IMR-90 (cell line): ENCODE measurements at regions not wholly inside any gene's neighbourhood (a gene's known extent, or its start where the extent isn't known, plus 50 kb on each side); places are given as distances from the start of the nearest gene placed in this dataset.

Source experiments
- ATAC-seq: fragments of 200-7000 bp; cut with Tn5 transposase; 2 replicates; pipeline ENCODE4 v1.9.1; 2020; ENCODE audit warnings: low read depth, mild to moderate bottlenecking, moderate library complexity
- BruUV-seq: library from RNA; stranded (reverse); fragments of 400-500 nt; replicated peaks from 2 replicates; lab custom pipeline; 2021; lab: Mats Ljungman, UMichigan
- CTCF ChIA-PET: fragments of 300-600 bp; formaldehyde crosslinking; extraction: SDS; loops from one replicate; lab custom pipeline; 2021; ENCODE audit warnings: antibody characterized with exemption; lab: Yijun Ruan, JAX
- POLR2A ChIA-PET: fragments of 300-600 bp; sonication (Branson Sonifier 250); formaldehyde crosslinking; loops from one replicate; lab custom pipeline; 2022; ENCODE audit warnings: antibody characterized with exemption; ENCODE audit not compliant: unreplicated experiment; lab: Charles Lee
- DNase-seq: peaks from one replicate; pipeline ENCODE4 v3.0.0; 2013
- H2AFZ ChIP-seq: replicated peaks from 2 replicates; pipeline ENCODE3; 2013; ENCODE audit warnings: low read length, mild to moderate bottlenecking; ENCODE audit not compliant: poor library complexity
- H2AK5ac ChIP-seq: 2 replicates; pipeline ENCODE4 v1.6.1; 2013; ENCODE audit warnings: low read depth, low read length, inconsistent platforms
- H2AK9ac ChIP-seq: replicated peaks from 2 replicates; pipeline ENCODE3; 2013; ENCODE audit warnings: mild to moderate bottlenecking, low read depth, low read length, moderate library complexity; ENCODE audit not compliant: poor library complexity
- H2BK120ac ChIP-seq: 2 replicates; pipeline ENCODE4 v1.6.1; 2013; ENCODE audit warnings: low read depth, low read length, inconsistent platforms
- H2BK15ac ChIP-seq: 3 replicates; pipeline ENCODE4 v1.6.1; 2013; ENCODE audit warnings: low read depth, low read length, inconsistent platforms
- H2BK20ac ChIP-seq: 2 replicates; pipeline ENCODE4 v1.6.1; 2013; ENCODE audit warnings: low read depth, mild to moderate bottlenecking, inconsistent platforms, low read length, moderate library complexity
- H2BK5ac ChIP-seq: 2 replicates; pipeline ENCODE4 v1.6.1; 2013; ENCODE audit warnings: mild to moderate bottlenecking, low read depth, low read length, inconsistent platforms; ENCODE audit not compliant: poor library complexity, severe bottlenecking
- H3K14ac ChIP-seq: replicated peaks from 2 replicates; pipeline ENCODE4 v1.6.1; 2013; ENCODE audit warnings: low read depth, low read length, inconsistent platforms
- H3K18ac ChIP-seq: 2 replicates; pipeline ENCODE4 v1.6.1; 2013; ENCODE audit warnings: low read depth, low read length, control low read depth
- H3K23ac ChIP-seq: 2 replicates; pipeline ENCODE4 v1.6.1; 2013; ENCODE audit warnings: low read depth, low read length, inconsistent platforms
- H3K27ac ChIP-seq: 2 replicates; pipeline ENCODE4 v1.5.1; 2013; ENCODE audit warnings: mild to moderate bottlenecking, control low read depth, low read length; ENCODE audit not compliant: insufficient read depth
- H3K27me3 ChIP-seq: 2 replicates; pipeline ENCODE4 v1.6.1; 2013; ENCODE audit warnings: low read length; ENCODE audit not compliant: control insufficient read depth, insufficient read depth
- H3K36me3 ChIP-seq: 2 replicates; pipeline ENCODE4 v1.6.1; 2013; ENCODE audit warnings: low read length, mixed read lengths; ENCODE audit not compliant: control insufficient read depth, insufficient read depth
- H3K4ac ChIP-seq: 2 replicates; pipeline ENCODE4 v1.6.1; 2013; ENCODE audit warnings: low read depth, low read length, inconsistent platforms
- H3K4me1 ChIP-seq: 2 replicates; pipeline ENCODE4 v1.6.1; 2013; ENCODE audit warnings: low read length, mixed read lengths; ENCODE audit not compliant: control insufficient read depth, insufficient read depth
- H3K4me2 ChIP-seq: 2 replicates; pipeline ENCODE4 v1.6.1; 2013; ENCODE audit warnings: low read depth, mild to moderate bottlenecking, control low read depth, low read length, moderate library complexity
- H3K4me3 ChIP-seq: 2 replicates; pipeline ENCODE4 v1.5.1; 2013; ENCODE audit warnings: low read depth, mild to moderate bottlenecking, control low read depth, low read length, moderate library complexity; ENCODE audit not compliant: insufficient read depth
- H3K56ac ChIP-seq: 2 replicates; pipeline ENCODE4 v1.6.1; 2013; ENCODE audit warnings: low read length, inconsistent platforms; ENCODE audit not compliant: insufficient read depth; ENCODE audit errors: extremely low read depth
- H3K79me1 ChIP-seq, 2 experiments: 2 replicates each; pipeline ENCODE4 v1.6.1; 2013; ENCODE audit warnings: low read length in 2 of 2, inconsistent platforms in 1 of 2, low read depth in 1 of 2
- H3K9ac ChIP-seq: 2 replicates; pipeline ENCODE4 v1.6.1; 2013; ENCODE audit warnings: low read depth, low read length, control low read depth
- H3K9me1 ChIP-seq: 2 replicates; pipeline ENCODE4 v1.6.1; 2013; ENCODE audit warnings: low read length, inconsistent platforms; ENCODE audit not compliant: insufficient read depth
- H3K9me3 ChIP-seq: 2 replicates; pipeline ENCODE4 v1.6.1; 2013; ENCODE audit warnings: low read length; ENCODE audit not compliant: control insufficient read depth, insufficient read depth
- H4K20me1 ChIP-seq: 2 replicates; pipeline ENCODE4 v1.6.1; 2013; ENCODE audit warnings: low read length, inconsistent platforms; ENCODE audit not compliant: insufficient read depth
- H4K5ac ChIP-seq: 2 replicates; pipeline ENCODE4 v1.6.1; 2013; ENCODE audit warnings: mild to moderate bottlenecking, low read depth, low read length, control low read depth
- H4K8ac ChIP-seq, 2 experiments: 2 replicates each; pipeline ENCODE4 v1.6.1; 2013; ENCODE audit warnings: low read depth in 2 of 2, low read length in 2 of 2, control low read depth in 1 of 2, inconsistent platforms in 1 of 2
- H4K91ac ChIP-seq: 2 replicates; pipeline ENCODE4 v1.6.1; 2013; ENCODE audit warnings: low read depth, low read length, inconsistent platforms; ENCODE audit not compliant: insufficient read depth
- BHLHE40 ChIP-seq: fragments of 150-350 bp; IDR thresholded peaks from 2 replicates; pipeline ENCODE4 v1.6.1; 2016; ENCODE audit warnings: mild to moderate bottlenecking, low read depth, low read length
- CEBPB ChIP-seq: IDR thresholded peaks from 2 replicates; pipeline ENCODE4 v1.6.1; 2012; ENCODE audit warnings: low read depth, low read length, improper control_type of control experiment
- CHD1 ChIP-seq: IDR thresholded peaks from 2 replicates; pipeline ENCODE4 v1.6.1; 2012; ENCODE audit warnings: low read depth, low read length, improper control_type of control experiment
- ELK1 ChIP-seq: fragments of 150-350 bp; IDR thresholded peaks from 2 replicates; pipeline ENCODE4 v1.6.1; 2016; ENCODE audit warnings: low read depth, mild to moderate bottlenecking, low read length, moderate library complexity, borderline replicate concordance
- FOS ChIP-seq: fragments of 150-350 bp; IDR thresholded peaks from 2 replicates; pipeline ENCODE4 v1.6.1; 2016; ENCODE audit warnings: low read depth, low read length
- MAFK ChIP-seq: IDR thresholded peaks from 2 replicates; pipeline ENCODE4 v1.6.1; 2012; ENCODE audit warnings: low read depth, low read length, improper control_type of control experiment
- MAZ ChIP-seq: IDR thresholded peaks from 2 replicates; pipeline ENCODE4 v1.6.1; 2012; ENCODE audit warnings: low read depth, mild to moderate bottlenecking, low read length, improper control_type of control experiment, moderate library complexity, borderline replicate concordance
- MXI1 ChIP-seq: IDR thresholded peaks from 2 replicates; pipeline ENCODE4 v1.6.1; 2012; ENCODE audit warnings: low read depth, mild to moderate bottlenecking, low read length, moderate library complexity, borderline replicate concordance
- NFE2L2 ChIP-seq: fragments of 150-350 bp; IDR thresholded peaks from 2 replicates; pipeline ENCODE4 v1.6.1; 2016; ENCODE audit warnings: low read depth, mild to moderate bottlenecking, low read length
- POLR2A ChIP-seq: IDR thresholded peaks from 2 replicates; pipeline ENCODE4 v1.6.1; 2012; ENCODE audit warnings: mild to moderate bottlenecking, low read depth, low read length
- RAD21 ChIP-seq: IDR thresholded peaks from 2 replicates; pipeline ENCODE4 v1.6.1; 2012; ENCODE audit warnings: low read length, improper control_type of control experiment
- RCOR1 ChIP-seq: IDR thresholded peaks from 2 replicates; pipeline ENCODE4 v1.6.1; 2012; ENCODE audit warnings: mild to moderate bottlenecking, low read length, improper control_type of control experiment; ENCODE audit not compliant: insufficient replicate concordance
- RFX5 ChIP-seq: IDR thresholded peaks from 2 replicates; pipeline ENCODE4 v1.8.0; 2012; ENCODE audit warnings: low read depth, mild to moderate bottlenecking, low read length, moderate library complexity
- SMC3 ChIP-seq: fragments of 150-350 bp; IDR thresholded peaks from 2 replicates; pipeline ENCODE4 v1.6.1; 2016; ENCODE audit warnings: low read depth, mild to moderate bottlenecking, antibody characterized with exemption, low read length, moderate library complexity
- USF2 ChIP-seq: fragments of 150-350 bp; IDR thresholded peaks from 2 replicates; pipeline ENCODE4 v1.6.1; 2017; ENCODE audit warnings: mild to moderate bottlenecking, antibody characterized with exemption, low read length, low read depth
- whole genome bisulfite sequencing, 2 experiments: methylation state at CpG; one replicate each; pipeline versions ENCODE4 v1.1.5 to v1.1.7; 2013; ENCODE audit warnings: missing lambda C conversion rate in 2 of 2; ENCODE audit not compliant: insufficient read length in 1 of 2; ENCODE audit errors: extremely low coverage in 2 of 2; 5-methylcytosine and 5-hydroxymethylcytosine counted together
- dilution Hi-C: fragments of 300-500 bp; cut with HindIII; formaldehyde crosslinking; loops from one replicate; pipeline ENCODE4 v1.14.3; 2018; ENCODE audit warnings: low sequenced_read_pairs; ENCODE audit not compliant: unreplicated experiment
- in situ Hi-C: fragments of 300-500 bp; cut with MboI; formaldehyde crosslinking; loops from 3 replicates; pipeline ENCODE4 v1.14.3; 2019; ENCODE audit warnings: low sequenced_read_pairs, inconsistent platforms, mixed read lengths
- intact Hi-C: fragments of 100-400 bp; cut with micrococcal nuclease; formaldehyde crosslinking; loops from 2 replicates; pipeline ENCODE4 v1.10.0; 2022
- TF ChIP-seq, protein P1 (sequence below): conservative IDR thresholded peaks from 2 replicates; pipeline ENCODE4 v1.5.1; 2012; ENCODE audit warnings: mild to moderate bottlenecking, low read depth, low read length, improper control_type of control experiment

DNA sequence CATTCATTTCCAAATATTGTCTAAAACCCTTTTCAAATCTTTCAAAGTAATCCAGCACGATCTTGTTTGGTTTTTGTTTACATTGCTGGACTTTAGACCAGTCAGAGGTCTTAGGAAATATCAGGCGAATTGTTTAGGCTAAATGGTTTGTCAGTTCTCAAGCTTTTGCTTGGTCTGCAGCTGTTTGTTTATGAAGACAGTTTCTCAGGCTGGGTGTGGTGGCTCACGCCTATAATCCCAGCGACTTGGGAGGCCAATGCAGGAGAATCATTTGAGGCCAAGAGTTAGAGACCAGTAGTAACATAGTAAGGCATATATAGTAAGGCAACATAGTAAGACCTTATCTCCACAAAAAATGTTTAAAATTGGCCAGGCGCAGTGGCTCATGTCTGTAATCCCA, 77.5 kb downstream of the DNTTIP2 start:
- in situ Hi-C loops = no loop called here
- no CpG with 5 or more reads among the region's 5 CpGs for WGBS, 2 experiments

More for the DNA sequence above, 77.5 kb downstream of the DNTTIP2 start:
- Histone ChIP-seq H3K9me3 (no peaks in the 10 kb centered on the region), H3K4me3 (no peak overlapping the region), H4K5ac (no peak overlapping the region), H3K4ac (no peak overlapping the region), H3K79me1 (peaks cover 0 to 7% of the 10 kb centered on the region in 2 experiments; a peak in 2 of 4 replicates), H2AK9ac (no peak overlapping the region), H3K36me3 (no peaks in the 10 kb centered on the region), H2BK120ac (peak overlapping the region; percentile 16; the same call in 1 of the 2 replicates), H3K27ac (no peak overlapping the region), H2BK20ac (no peak overlapping the region), H4K8ac (no peak overlapping the region), H3K9me1 (peaks cover 3% of the 10 kb centered on the region; the same call in 1 of the 2 replicates), H3K4me1 (peaks cover 16% of the 10 kb centered on the region), H3K23ac (no peak overlapping the region), H3K27me3 (no peaks in the 10 kb centered on the region), H3K4me2 (no peak overlapping the region), H2BK5ac (no peak overlapping the region), H2AK5ac (no peak overlapping the region), H2BK15ac (0 out of 3 replicates have a peak overlapping the region, but pooled peaks have one; percentile 23), H4K20me1 (no peaks in the 10 kb centered on the region), H3K56ac (no peak overlapping the region), H2AFZ (no peak overlapping the region), H3K14ac (no peak overlapping the region), H3K18ac (no peak overlapping the region), H3K9ac (no peak overlapping the region), H4K91ac (no peak overlapping the region)
- peak; percentile 19; the same call in 1 of the 2 replicates for ATAC-seq
- intact Hi-C loops = loop anchor here (5.0 kb wide), 1 partner anchor 44 kb away; no protein-coding TSS in a partner anchor
- TF ChIP-seq MAZ = no peak
- no peak for TF ChIP-seq POLR2A
- no peak for TF ChIP-seq NFE2L2
- TF ChIP-seq, protein P1, sequence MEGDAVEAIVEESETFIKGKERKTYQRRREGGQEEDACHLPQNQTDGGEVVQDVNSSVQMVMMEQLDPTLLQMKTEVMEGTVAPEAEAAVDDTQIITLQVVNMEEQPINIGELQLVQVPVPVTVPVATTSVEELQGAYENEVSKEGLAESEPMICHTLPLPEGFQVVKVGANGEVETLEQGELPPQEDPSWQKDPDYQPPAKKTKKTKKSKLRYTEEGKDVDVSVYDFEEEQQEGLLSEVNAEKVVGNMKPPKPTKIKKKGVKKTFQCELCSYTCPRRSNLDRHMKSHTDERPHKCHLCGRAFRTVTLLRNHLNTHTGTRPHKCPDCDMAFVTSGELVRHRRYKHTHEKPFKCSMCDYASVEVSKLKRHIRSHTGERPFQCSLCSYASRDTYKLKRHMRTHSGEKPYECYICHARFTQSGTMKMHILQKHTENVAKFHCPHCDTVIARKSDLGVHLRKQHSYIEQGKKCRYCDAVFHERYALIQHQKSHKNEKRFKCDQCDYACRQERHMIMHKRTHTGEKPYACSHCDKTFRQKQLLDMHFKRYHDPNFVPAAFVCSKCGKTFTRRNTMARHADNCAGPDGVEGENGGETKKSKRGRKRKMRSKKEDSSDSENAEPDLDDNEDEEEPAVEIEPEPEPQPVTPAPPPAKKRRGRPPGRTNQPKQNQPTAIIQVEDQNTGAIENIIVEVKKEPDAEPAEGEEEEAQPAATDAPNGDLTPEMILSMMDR = no peak
- TF ChIP-seq MAFK = no peak
- no peak for TF ChIP-seq MXI1
- peak; percentile 21; the same call in 1 of the 2 replicates for TF ChIP-seq BHLHE40
- TF ChIP-seq SMC3 = no peak
- TF ChIP-seq CHD1 = no peak
- no peak for TF ChIP-seq RCOR1
- no peak for TF ChIP-seq ELK1
- TF ChIP-seq FOS = peak; percentile 15; the same call in 1 of the 2 replicates
- no peak for TF ChIP-seq USF2
- no peak for TF ChIP-seq RFX5
- TF ChIP-seq RAD21 = no peak
- peak; percentile 45 for TF ChIP-seq CEBPB
- ChIA-PET CTCF (interaction anchor here (0.5 to 1.1 kb wide), 3 partner anchors 10 to 151 kb away, joined by 3 read pairs; no protein-coding TSS in a partner anchor), POLR2A (no interaction called here)
- peak; percentile 81 for DNase-seq
- dilution Hi-C loops = no loop called here
- BruUV-seq = no TSS peak
